ENCODE measurements at regions not wholly inside any gene's neighbourhood (a gene's known extent, or its start where the extent isn't known, plus 50 kb on each side); places are given as distances from the start of the nearest gene placed in this dataset.

- Histone ChIP-seq H3K4me3 (ENCODE audit: low read depth, low read length) (no peak overlapping the region), H3K9me3 (ENCODE audit: control insufficient read depth, insufficient read depth, low read length) (no peaks in the 10 kb centered on the region; the same call in 1 of the 2 replicates), H3K27me3 (ENCODE audit: control insufficient read depth, insufficient read depth, low read length) (no peaks in the 10 kb centered on the region), H3K27ac (ENCODE audit: low read depth, low read length) (no peak overlapping the region)
- no peak for TF ChIP-seq CTCF (IDR thresholded peaks at IDR 0.05; ENCODE audit: low read depth, low read length)
- POLR2A ChIA-PET, result no interaction called here
- CTCF ChIA-PET, result interaction anchor here (1.3 to 3.3 kb wide), 2 partner anchors 8 to 11 kb away, joined by 7 to 32 read pairs; no protein-coding TSS in a partner anchor
- no peak for DNase-seq (ENCODE audit: low read depth, low spot score)
Observed at GRCh38 chr13:30123575-30123974, 183.8 kb downstream of the KATNAL1 start.

- no peak for TF ChIP-seq CTCF (IDR thresholded peaks at IDR 0.05; ENCODE audit: low read depth, low read length)
- ChIA-PET CTCF (interaction anchor here (0.6 to 3.3 kb wide), 7 partner anchors 9 to 923 kb away, joined by 3 to 32 read pairs (median 4); no protein-coding TSS in a partner anchor), POLR2A (interaction anchor here (1.1 kb wide), 1 partner anchor 272 kb away, joined by 3 read pairs; the partner anchor contains the start of gene UBL3)
- H3K4me3 ChIP-seq (ENCODE audit: low read depth, low read length), result no peak overlapping the region
- DNase-seq (ENCODE audit: low read depth, low spot score), result no peak
- H3K9me3 ChIP-seq (ENCODE audit: control insufficient read depth, insufficient read depth, low read length), result no peaks in the 10 kb centered on the region; the same call in 1 of the 2 replicates
- peaks cover under 1% of the 10 kb centered on the region for H3K27me3 ChIP-seq (ENCODE audit: control insufficient read depth, insufficient read depth, low read length)
- H3K27ac ChIP-seq (ENCODE audit: low read depth, low read length), result no peak overlapping the region
Observed at GRCh38 chr13:30121666-30122065, 185.7 kb downstream of the KATNAL1 start.

GRCh38 chr13:30121244-30121643, 186.1 kb downstream of the KATNAL1 start:
- Histone ChIP-seq H3K9me3 (ENCODE audit: control insufficient read depth, insufficient read depth, low read length) (no peaks in the 10 kb centered on the region; the same call in 1 of the 2 replicates), H3K4me3 (ENCODE audit: low read depth, low read length) (no peak overlapping the region), H3K27me3 (ENCODE audit: control insufficient read depth, insufficient read depth, low read length) (peaks cover 5% of the 10 kb centered on the region), H3K27ac (ENCODE audit: low read depth, low read length) (no peak overlapping the region)
- CTCF ChIA-PET, result interaction anchor here (0.6 to 3.3 kb wide), 7 partner anchors 9 to 924 kb away, joined by 3 to 32 read pairs (median 4); no protein-coding TSS in a partner anchor
- TF ChIP-seq CTCF (IDR thresholded peaks at IDR 0.05; ENCODE audit: low read depth, low read length), result no peak
- DNase-seq (ENCODE audit: low read depth, low spot score), result no peak
- POLR2A ChIA-PET, result interaction anchor here (1.1 kb wide), 1 partner anchor 271 kb away, joined by 3 read pairs; the partner anchor contains the start of gene UBL3

- ChIA-PET CTCF (interaction anchor here (1.0 to 1.9 kb wide), 2 partner anchors 197 to 349 kb away, joined by 3 to 5 read pairs; no protein-coding TSS in a partner anchor), POLR2A (no interaction called here)
- H3K4me3 ChIP-seq (ENCODE audit: low read depth, low read length), result no peak overlapping the region
- no peak for TF ChIP-seq CTCF (IDR thresholded peaks at IDR 0.05; ENCODE audit: low read depth, low read length)
- no peak overlapping the region for H3K27ac ChIP-seq (ENCODE audit: low read depth, low read length)
- peaks cover 5% of the 10 kb centered on the region for H3K27me3 ChIP-seq (ENCODE audit: control insufficient read depth, insufficient read depth, low read length)
- H3K9me3 ChIP-seq (ENCODE audit: control insufficient read depth, insufficient read depth, low read length), result no peaks in the 10 kb centered on the region; the same call in 1 of the 2 replicates
- no peak for DNase-seq (ENCODE audit: low read depth, low spot score)
Observed at GRCh38 chr13:30120133-30120822, 187.1 kb downstream of the KATNAL1 start.

- no peak for TF ChIP-seq CTCF (IDR thresholded peaks at IDR 0.05; ENCODE audit: low read depth, low read length)
- Histone ChIP-seq H3K4me3 (ENCODE audit: low read depth, low read length) (no peak overlapping the region), H3K9me3 (ENCODE audit: control insufficient read depth, insufficient read depth, low read length) (no peaks in the 10 kb centered on the region; the same call in 1 of the 2 replicates), H3K27me3 (ENCODE audit: control insufficient read depth, insufficient read depth, low read length) (peaks cover 5% of the 10 kb centered on the region), H3K27ac (ENCODE audit: low read depth, low read length) (peak overlapping the region; percentile 33)
- CTCF ChIA-PET, result interaction anchor here (1.9 kb wide), 1 partner anchor 348 kb away, joined by 5 read pairs; no protein-coding TSS in a partner anchor
- POLR2A ChIA-PET, result no interaction called here
- no peak for DNase-seq (ENCODE audit: low read depth, low spot score)
Observed at GRCh38 chr13:30119476-30119875, 187.9 kb downstream of the KATNAL1 start.

Data from AG04450 (cell line).